ENCODE measurements at regions not wholly inside any gene's neighbourhood (a gene's known extent, or its start where the extent isn't known, plus 50 kb on each side); places are given as distances from the start of the nearest gene placed in this dataset.

DNA sequence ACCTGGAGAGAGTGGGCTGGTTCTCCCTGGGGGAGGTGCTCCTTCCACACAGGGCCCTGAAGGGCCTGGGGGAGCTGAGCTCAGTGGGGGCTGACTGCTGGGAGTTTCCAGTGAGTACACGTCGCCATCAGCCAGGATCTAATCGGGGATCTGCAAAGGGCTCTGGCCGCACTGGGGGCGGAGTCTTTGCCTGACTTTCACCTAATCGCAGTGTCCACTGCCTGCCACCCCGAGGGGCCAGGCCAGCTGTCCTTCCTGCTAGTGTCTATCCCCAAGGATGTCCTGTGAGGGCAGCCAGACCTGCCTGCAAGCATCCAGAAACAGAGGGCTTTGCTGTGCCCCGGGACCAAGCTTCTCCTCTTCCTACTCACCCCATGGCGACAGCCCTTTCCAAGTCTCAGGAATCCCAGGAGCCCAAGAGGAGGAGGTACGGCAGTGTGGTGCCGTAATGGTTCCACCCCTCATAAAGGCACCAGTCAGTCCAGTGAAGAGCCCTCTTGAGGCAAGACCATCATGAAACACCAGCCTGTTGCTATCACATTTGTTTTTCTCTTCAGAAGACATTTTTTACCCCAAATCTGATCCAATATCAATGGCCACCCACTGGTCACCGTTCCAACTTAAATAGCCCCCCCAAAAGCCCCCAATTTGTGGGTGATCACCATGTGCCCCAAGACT, 243.1 kb upstream of the ECI2 start:
- Histone ChIP-seq H3K4me2 (ENCODE audit: unreplicated experiment) (no peak overlapping the region), H3K27ac (no peak overlapping the region), H3F3A (ENCODE audit: insufficient read depth) (no peaks in the 10 kb centered on the region), H4K20me1 (ENCODE audit: insufficient read depth) (no peaks in the 10 kb centered on the region), H2AFZ (no peak overlapping the region), H3K9ac (no peak overlapping the region), H3K36me3 (ENCODE audit: low read depth) (no peaks in the 10 kb centered on the region), H3K27me3 (replicated peaks; ENCODE audit: insufficient read depth) (no peaks in the 10 kb centered on the region), H3K9me3 (ENCODE audit: low read depth) (no peaks in the 10 kb centered on the region), H3K79me2 (ENCODE audit: insufficient read depth) (no peaks in the 10 kb centered on the region), H3K4me3 (no peak overlapping the region), H3K9me2 (ENCODE audit: insufficient read depth) (no peaks in the 10 kb centered on the region), H3K4me1 (ENCODE audit: insufficient read depth) (0 out of 2 replicates have a peak, but pooled peaks cover 3% of the 10 kb centered on the region)
- TF ChIP-seq EZH2 (IDR thresholded peaks at IDR 0.05; ENCODE audit: insufficient read depth, poor library complexity, severe bottlenecking): no peak
- no peak for TF ChIP-seq EZH2phosphoT487 (IDR thresholded peaks at IDR 0.05; ENCODE audit: insufficient read depth, low read depth)
- WGBS, 2 experiments (ENCODE audit: low coverage in 1 of 2, low lambda C conversion rate in 2 of 2, missing lambda C conversion rate in 2 of 2): 82% methylated on average over 12 of the region's 12 CpGs
- in situ Hi-C loops (cut with MboI): no loop called here
- DNase-seq: no peak

DNA sequence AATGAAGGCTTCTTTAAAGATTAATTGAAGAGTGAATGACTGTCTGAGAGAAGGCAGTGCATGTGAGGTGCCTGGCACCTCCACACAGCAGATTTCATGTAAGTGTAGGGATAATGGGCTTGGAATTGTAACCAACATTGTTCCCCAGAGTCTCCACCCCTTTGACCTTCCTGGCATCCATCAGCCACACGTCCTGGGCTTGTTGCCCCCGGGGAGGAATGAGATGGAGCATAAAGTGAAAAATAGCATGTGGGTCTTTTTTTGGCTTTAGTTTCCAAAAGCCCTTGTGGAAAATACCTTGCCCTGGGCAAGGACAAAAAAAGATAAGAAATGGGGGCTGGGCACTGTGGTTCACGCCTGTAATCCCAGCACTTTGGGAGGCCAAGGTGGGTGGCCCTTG, 242.2 kb upstream of the ECI2 start:
- TF ChIP-seq EZH2 (IDR thresholded peaks at IDR 0.05; ENCODE audit: insufficient read depth, poor library complexity, severe bottlenecking) (no peak), EZH2phosphoT487 (IDR thresholded peaks at IDR 0.05; ENCODE audit: insufficient read depth, low read depth) (no peak)
- H3K27ac ChIP-seq: no peak overlapping the region

GRCh38 chr6:4374216-4374615, 238.8 kb upstream of the ECI2 start:
- DNase-seq: no peak
- Histone ChIP-seq H3K4me3 (no peak overlapping the region), H3K9me2 (ENCODE audit: insufficient read depth) (no peaks in the 10 kb centered on the region), H3K27me3 (replicated peaks; ENCODE audit: insufficient read depth) (no peaks in the 10 kb centered on the region), H4K20me1 (ENCODE audit: insufficient read depth) (no peaks in the 10 kb centered on the region), H3K4me1 (ENCODE audit: insufficient read depth) (peaks cover 29% of the 10 kb centered on the region), H3K36me3 (ENCODE audit: low read depth) (no peaks in the 10 kb centered on the region), H3F3A (ENCODE audit: insufficient read depth) (peaks cover 29% of the 10 kb centered on the region), H2AFZ (no peak overlapping the region), H3K27ac (no peak overlapping the region), H3K79me2 (ENCODE audit: insufficient read depth) (no peaks in the 10 kb centered on the region), H3K9ac (no peak overlapping the region), H3K4me2 (ENCODE audit: unreplicated experiment) (no peak overlapping the region), H3K9me3 (ENCODE audit: low read depth) (no peaks in the 10 kb centered on the region)
- TF ChIP-seq EZH2 (IDR thresholded peaks at IDR 0.05; ENCODE audit: insufficient read depth, poor library complexity, severe bottlenecking) (no peak), EZH2phosphoT487 (IDR thresholded peaks at IDR 0.05; ENCODE audit: insufficient read depth, low read depth) (no peak)
- in situ Hi-C loops (cut with MboI): no loop called here
- WGBS, 2 experiments (ENCODE audit: low coverage in 1 of 2, low lambda C conversion rate in 2 of 2, missing lambda C conversion rate in 2 of 2): 73 to 75% methylated on average over 7 of the region's 7 CpGs

More for the DNA sequence above, 242.2 kb upstream of the ECI2 start:
- in situ Hi-C loops (cut with MboI): no loop called here
- Histone ChIP-seq H3K4me3 (no peak overlapping the region), H3K9ac (no peak overlapping the region), H3K9me2 (ENCODE audit: insufficient read depth) (no peaks in the 10 kb centered on the region), H2AFZ (no peak overlapping the region), H3K4me1 (ENCODE audit: insufficient read depth) (0 out of 2 replicates have a peak, but pooled peaks cover 3% of the 10 kb centered on the region), H3K9me3 (ENCODE audit: low read depth) (no peaks in the 10 kb centered on the region), H3K27me3 (replicated peaks; ENCODE audit: insufficient read depth) (no peaks in the 10 kb centered on the region), H3K4me2 (ENCODE audit: unreplicated experiment) (no peak overlapping the region), H3K36me3 (ENCODE audit: low read depth) (no peaks in the 10 kb centered on the region), H4K20me1 (ENCODE audit: insufficient read depth) (no peaks in the 10 kb centered on the region), H3F3A (ENCODE audit: insufficient read depth) (no peaks in the 10 kb centered on the region), H3K79me2 (ENCODE audit: insufficient read depth) (no peaks in the 10 kb centered on the region)
- no peak for DNase-seq
- WGBS, 2 experiments (ENCODE audit: low coverage in 1 of 2, low lambda C conversion rate in 2 of 2, missing lambda C conversion rate in 2 of 2): 27 to 29% methylated on average over 3 of the region's 3 CpGs

DNA sequence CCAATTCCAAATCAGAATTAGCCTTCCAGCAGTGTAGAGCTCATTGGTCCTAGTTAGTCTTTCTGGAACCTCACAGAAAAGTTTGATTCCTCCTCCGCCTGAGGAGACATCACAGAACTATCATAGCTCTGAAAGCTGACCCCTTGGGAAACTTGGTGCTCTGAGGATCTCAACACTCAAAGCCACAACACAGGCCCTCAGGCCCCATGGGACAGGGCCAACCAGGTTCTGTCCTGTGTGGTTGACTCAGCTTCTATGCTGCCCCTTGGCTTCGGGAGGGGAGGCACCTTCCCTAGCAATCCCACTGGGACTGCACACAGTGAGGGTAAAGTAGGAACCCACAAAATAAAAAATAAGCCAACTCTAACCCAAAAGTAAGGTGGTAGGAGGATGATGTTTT, 237.5 kb upstream of the ECI2 start:
- DNase-seq: no peak
- in situ Hi-C loops (cut with MboI): no loop called here
- H3K79me2 ChIP-seq (ENCODE audit: insufficient read depth): no peaks in the 10 kb centered on the region
- no peak overlapping the region for H2AFZ ChIP-seq
- no peaks in the 10 kb centered on the region for H4K20me1 ChIP-seq (ENCODE audit: insufficient read depth)
- 84 to 90% methylated on average over 2 of the region's 2 CpGs for WGBS, 2 experiments (ENCODE audit: low coverage in 1 of 2, low lambda C conversion rate in 2 of 2, missing lambda C conversion rate in 2 of 2)
- H3K9ac ChIP-seq: no peak overlapping the region
- H3K9me2 ChIP-seq (ENCODE audit: insufficient read depth): no peaks in the 10 kb centered on the region
- no peak overlapping the region for H3K4me3 ChIP-seq
- no peaks in the 10 kb centered on the region for H3K9me3 ChIP-seq (ENCODE audit: low read depth)
- H3F3A ChIP-seq (ENCODE audit: insufficient read depth): peaks cover 42% of the 10 kb centered on the region
- H3K4me1 ChIP-seq (ENCODE audit: insufficient read depth): peaks cover 41% of the 10 kb centered on the region
- no peak overlapping the region for H3K4me2 ChIP-seq (ENCODE audit: unreplicated experiment)
- no peaks in the 10 kb centered on the region for H3K27me3 ChIP-seq (replicated peaks; ENCODE audit: insufficient read depth)
- TF ChIP-seq EZH2 (IDR thresholded peaks at IDR 0.05; ENCODE audit: insufficient read depth, poor library complexity, severe bottlenecking): no peak
- TF ChIP-seq EZH2phosphoT487 (IDR thresholded peaks at IDR 0.05; ENCODE audit: insufficient read depth, low read depth): no peak
- no peak overlapping the region for H3K27ac ChIP-seq
- H3K36me3 ChIP-seq (ENCODE audit: low read depth): no peaks in the 10 kb centered on the region

Measured in GM23248 (cell line).